Fibroblast of skin of left biceps (primary cell): ENCODE measurements at regions not wholly inside any gene's neighbourhood (a gene's known extent, or its start where the extent isn't known, plus 50 kb on each side); places are given as distances from the start of the nearest gene placed in this dataset.

Experiments used
- DNase-seq, 2 experiments: peaks; one replicate each; pipeline ENCODE4 v3.0.0-alpha.2; 2013; ENCODE audit warnings: low read depth in 2 of 2

DNA sequence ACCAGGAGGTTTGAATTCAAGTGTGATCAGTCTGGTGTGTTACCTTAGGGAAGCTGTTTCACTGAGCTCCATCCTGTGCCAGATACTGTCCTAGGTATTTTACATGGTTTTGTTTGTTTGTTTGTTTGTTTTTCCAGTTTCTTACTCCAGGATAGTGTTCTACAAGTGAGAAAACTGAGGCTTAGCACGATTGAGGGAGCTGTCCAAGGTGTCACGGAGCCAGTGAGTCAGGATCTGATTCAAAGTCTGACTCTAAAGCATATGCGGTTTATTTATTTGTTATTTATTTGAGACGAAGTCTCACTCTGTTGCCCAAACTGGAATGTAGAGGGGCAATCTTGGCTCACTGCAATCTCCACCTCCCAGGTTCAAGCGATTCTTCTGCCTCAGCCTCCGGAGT, 79.7 kb upstream of the GNG2 start:
- DNase-seq, result no peak

- no peak for DNase-seq
These were observed 79.0 kb upstream of the GNG2 start for GRCh38 chr14:51781381-51781780.

- no peak for DNase-seq
These were observed 78.0 kb upstream of the GNG2 start for GRCh38 chr14:51782435-51782834.

GRCh38 chr14:51783765-51784164, 76.6 kb upstream of the GNG2 start:
- DNase-seq, result peak in 1 of 2 experiments; percentile 28

DNA sequence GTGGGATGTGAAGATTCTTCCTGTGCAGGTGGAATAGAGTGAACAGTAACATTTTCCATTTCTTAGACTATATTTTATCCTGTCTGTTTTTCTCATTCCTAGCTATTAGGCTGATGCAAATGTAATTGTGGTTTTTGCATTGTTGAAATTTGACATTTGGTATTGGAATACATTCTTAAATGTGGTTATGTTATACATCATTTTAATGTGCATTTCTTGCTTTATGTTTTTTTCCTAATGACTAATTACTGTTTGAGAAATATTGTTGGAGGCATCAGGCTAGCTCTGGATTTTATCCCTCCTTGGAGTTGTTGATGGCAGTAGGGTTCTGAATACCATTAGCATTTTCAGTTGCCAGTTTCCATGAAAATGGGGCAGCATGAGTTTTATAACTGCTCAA, 75.9 kb upstream of the GNG2 start:
- DNase-seq, result no peak

DNA sequence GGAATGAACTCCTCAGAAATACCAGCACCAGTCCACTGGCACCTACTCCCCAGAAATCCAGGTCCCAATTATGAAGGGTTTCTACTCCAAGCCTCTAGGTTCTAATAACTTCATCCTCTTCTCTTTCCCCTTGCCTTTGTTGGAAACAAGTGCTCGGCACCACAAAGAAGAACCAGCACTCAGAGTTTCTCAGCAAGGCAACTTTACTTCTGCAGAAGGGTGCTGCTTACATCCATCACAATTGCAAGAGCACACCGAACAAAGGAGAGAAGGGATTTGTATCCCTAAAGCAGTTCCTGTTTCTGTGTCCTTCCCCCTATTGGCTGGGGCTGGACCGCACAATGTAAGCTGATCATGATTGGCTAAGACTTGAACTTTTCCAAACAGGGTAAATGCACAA, 74.2 kb upstream of the GNG2 start:
- DNase-seq, result no peak

DNA sequence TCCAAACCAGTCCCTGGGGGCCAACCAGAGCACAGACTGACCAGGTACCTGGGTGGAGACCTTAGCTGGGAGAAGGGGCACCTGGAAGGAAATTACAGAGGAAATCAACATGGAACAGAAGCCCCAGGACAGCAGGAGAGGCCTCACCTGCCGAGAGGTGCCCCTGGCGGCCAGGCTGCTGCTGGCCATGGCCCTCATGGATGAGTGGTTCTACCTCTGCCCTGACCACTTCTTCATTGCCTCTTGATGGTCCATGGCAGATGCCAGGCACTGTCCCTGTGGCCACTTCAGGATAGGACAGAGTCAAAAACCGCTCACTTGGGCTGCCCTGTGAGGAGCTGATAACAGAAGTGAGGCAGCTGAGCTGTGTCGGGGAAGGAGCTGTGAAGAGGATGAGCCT, 73.1 kb upstream of the GNG2 start:
- no peak for DNase-seq

- no peak for DNase-seq
These were observed 71.3 kb upstream of the GNG2 start for GRCh38 chr14:51789114-51789513.

GRCh38 chr14:51789596-51789995, 70.8 kb upstream of the GNG2 start:
- DNase-seq, result no peak

GRCh38 chr14:51792809-51793208, 67.6 kb upstream of the GNG2 start:
- no peak for DNase-seq

- no peak for DNase-seq
These were observed 54.9 kb upstream of the GNG2 start for GRCh38 chr14:51805541-51805940.

DNA sequence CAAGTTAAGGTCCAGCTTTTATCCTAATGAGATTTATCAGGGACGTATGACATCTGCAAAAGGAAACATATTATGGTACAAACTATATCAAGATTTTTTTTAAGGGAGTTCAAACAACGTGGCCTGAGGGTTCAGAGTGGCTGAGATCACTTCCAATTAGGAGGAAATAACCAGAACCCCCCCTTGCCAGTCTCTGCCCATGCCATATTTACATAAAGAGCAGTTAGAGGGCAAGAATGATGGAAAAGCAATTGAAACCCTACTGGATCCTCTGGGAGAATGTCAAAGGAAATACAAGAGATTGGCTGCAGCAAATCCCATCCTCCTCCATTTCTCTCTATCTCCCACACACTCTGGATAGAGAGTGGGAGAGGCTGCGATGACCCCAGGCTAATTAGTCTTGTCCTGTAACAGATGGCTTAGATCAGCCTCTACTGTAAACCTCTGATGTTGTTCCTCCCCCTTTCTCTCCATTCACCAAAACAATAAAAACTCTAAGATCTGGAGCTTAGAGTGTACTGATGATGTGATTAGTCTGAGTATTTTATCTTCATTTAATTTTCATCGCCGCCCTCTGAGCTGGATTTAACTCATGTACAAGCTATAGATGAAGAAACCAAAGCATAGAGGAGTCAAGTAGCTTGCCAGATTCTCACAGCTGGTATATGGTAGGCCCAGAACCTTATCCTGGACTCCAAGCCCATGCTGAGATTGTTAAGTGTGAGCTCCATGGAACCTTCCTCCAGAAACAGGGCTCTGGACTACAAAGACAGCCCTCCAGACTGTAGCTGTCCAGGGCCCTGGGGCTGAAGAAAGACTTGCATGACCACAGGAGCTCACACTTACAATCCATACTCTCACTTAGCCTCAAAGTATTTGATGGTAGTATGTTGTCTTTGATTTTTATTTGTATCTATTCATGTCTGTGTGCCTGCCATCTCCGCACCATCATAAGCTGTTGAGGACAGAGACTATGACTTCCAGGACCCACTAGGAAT, 54.1 kb upstream of the GNG2 start:
- DNase-seq, result no peak

- no peak for DNase-seq
These were observed 53.1 kb upstream of the GNG2 start for GRCh38 chr14:51807356-51807755.
